Upper lobe of right lung (tissue), 1 donor: ENCODE measurements at regions not wholly inside any gene's neighbourhood (a gene's known extent, or its start where the extent isn't known, plus 50 kb on each side); places are given as distances from the start of the nearest gene placed in this dataset.

Experiments
- ATAC-seq: fragments of 200-7000 bp; cut with Tn5 transposase; one replicate; pipeline ENCODE4 v1.9.1; 2020; ENCODE audit warnings: mild to moderate bottlenecking, moderate library complexity
- DNase-seq: peaks from one replicate; pipeline ENCODE4 v3.0.0-alpha.2; 2020
- H3K27ac ChIP-seq: fragments of 200-600 bp; one replicate; pipeline ENCODE4 v1.8.0; 2022
- H3K27me3 ChIP-seq: fragments of 200-600 bp; one replicate; pipeline ENCODE4 v1.8.0; 2022; ENCODE audit warnings: mild to moderate bottlenecking
- H3K36me3 ChIP-seq: fragments of 200-600 bp; one replicate; pipeline ENCODE4 v1.8.0; 2022
- H3K4me1 ChIP-seq: fragments of 200-600 bp; one replicate; pipeline ENCODE4 v1.8.0; 2022
- H3K4me3 ChIP-seq: fragments of 200-600 bp; one replicate; pipeline ENCODE4 v1.8.0; 2022; ENCODE audit warnings: mild to moderate bottlenecking
- H3K9me3 ChIP-seq: fragments of 200-600 bp; one replicate; pipeline ENCODE4 v1.8.0; 2022
- CTCF ChIP-seq: fragments of 200-600 bp; IDR thresholded peaks from one replicate; pipeline ENCODE4 v1.8.0; 2022; ENCODE audit warnings: antibody characterized with exemption
- intact Hi-C: fragments of 100-400 bp; cut with DNase I; formaldehyde crosslinking; loops from one replicate; pipeline ENCODE4 v1.11.0; 2022
- donor health status: DM: no; HTN: yes; CAD: no; lungs with severe emphysema.

GRCh38 chr14:96730386-96730785, 66.8 kb upstream of the VRK1 start:
- Histone ChIP-seq H3K36me3 (no peaks in the 10 kb centered on the region), H3K4me3 (no peak overlapping the region), H3K9me3 (no peaks in the 10 kb centered on the region), H3K27ac (no peak overlapping the region), H3K4me1 (no peaks in the 10 kb centered on the region), H3K27me3 (peaks cover under 1% of the 10 kb centered on the region)
- DNase-seq (no peak), ATAC-seq (no peak)
- intact Hi-C loops, result no loop called here
- no peak for TF ChIP-seq CTCF

- DNase-seq, result no peak
Measured at GRCh38 chr14:96734076-96734622, 63.0 kb upstream of the VRK1 start.

GRCh38 chr14:96735526-96735925, 61.7 kb upstream of the VRK1 start:
- Histone ChIP-seq H3K27me3 (peaks cover 41% of the 10 kb centered on the region), H3K27ac (no peak overlapping the region), H3K4me3 (no peak overlapping the region), H3K4me1 (no peaks in the 10 kb centered on the region), H3K36me3 (no peaks in the 10 kb centered on the region), H3K9me3 (no peaks in the 10 kb centered on the region)
- intact Hi-C loops, result no loop called here
- DNase-seq (no peak), ATAC-seq (no peak)
- no peak for TF ChIP-seq CTCF

More at GRCh38 chr14:96734076-96734622, 63.0 kb upstream of the VRK1 start:
- TF ChIP-seq CTCF, result no peak
- ATAC-seq, result no peak
- H3K4me1 ChIP-seq, result no peaks in the 10 kb centered on the region
- intact Hi-C loops, result no loop called here
- H3K27ac ChIP-seq, result no peak overlapping the region
- peaks cover 29% of the 10 kb centered on the region for H3K27me3 ChIP-seq
- H3K4me3 ChIP-seq, result no peak overlapping the region
- H3K36me3 ChIP-seq, result no peaks in the 10 kb centered on the region
- H3K9me3 ChIP-seq, result no peaks in the 10 kb centered on the region

GRCh38 chr14:96736439-96736838, 60.7 kb upstream of the VRK1 start:
- H3K27ac ChIP-seq, result no peak overlapping the region
- no peak for TF ChIP-seq CTCF
- no peaks in the 10 kb centered on the region for H3K36me3 ChIP-seq
- H3K4me3 ChIP-seq, result no peak overlapping the region
- H3K27me3 ChIP-seq, result peaks cover 50% of the 10 kb centered on the region
- peaks cover 4% of the 10 kb centered on the region for H3K4me1 ChIP-seq
- DNase-seq (no peak), ATAC-seq (no peak)
- intact Hi-C loops, result no loop called here
- no peaks in the 10 kb centered on the region for H3K9me3 ChIP-seq

- DNase-seq, result no peak
- intact Hi-C loops, result no loop called here
- Histone ChIP-seq H3K27me3 (peaks cover 63% of the 10 kb centered on the region), H3K9me3 (no peaks in the 10 kb centered on the region), H3K36me3 (no peaks in the 10 kb centered on the region), H3K27ac (no peak overlapping the region), H3K4me3 (no peak overlapping the region), H3K4me1 (peaks cover 8% of the 10 kb centered on the region)
- ATAC-seq, result no peak
- TF ChIP-seq CTCF, result no peak
Measured at GRCh38 chr14:96737881-96738280, 59.3 kb upstream of the VRK1 start.
